ENCODE measurements at regions not wholly inside any gene's neighbourhood (a gene's known extent, or its start where the extent isn't known, plus 50 kb on each side); places are given as distances from the start of the nearest gene placed in this dataset.

DNA sequence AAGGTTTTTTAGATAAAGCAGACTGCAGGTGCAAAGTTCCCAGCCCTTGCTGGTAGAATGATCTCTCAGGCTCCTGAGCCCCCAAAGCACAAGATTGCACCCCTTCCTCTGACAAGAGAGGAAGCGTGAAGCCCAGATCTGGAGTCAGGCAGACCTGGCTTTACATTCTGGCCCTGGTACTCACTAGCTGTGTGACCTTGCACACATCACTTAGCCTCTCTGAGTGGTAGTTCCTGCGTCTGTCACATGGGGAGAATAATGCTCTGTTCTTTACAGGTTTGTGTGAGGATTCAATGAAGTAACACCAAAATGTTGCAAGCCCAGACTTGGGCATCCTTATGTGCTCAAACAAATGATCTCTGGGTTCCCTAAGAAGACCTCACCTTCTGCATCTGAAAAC lies 141.5 kb downstream of the SMAD6 start:
- Histone ChIP-seq H2BK120ac (ENCODE audit: low read depth, low read length) (no peak overlapping the region), H2AFZ (ENCODE audit: low read depth, low read length) (no peak overlapping the region), H3K18ac (ENCODE audit: low read depth in 1 of 2, low read length in 2 of 2) (peak overlapping the region; percentile 38 to 92), H3K4ac (ENCODE audit: low read depth in 1 of 2, low read length in 2 of 2) (peak overlapping the region; percentile 24 to 37), H2AK5ac (ENCODE audit: low read length, severe bottlenecking) (peak overlapping the region; percentile 63), H3K4me1 (ENCODE audit: control insufficient read depth, insufficient read depth, low read depth, low read length) (peaks cover 27% of the 10 kb centered on the region), H3K27me3 (ENCODE audit: control insufficient read depth in 1 of 2, insufficient read depth in 1 of 2, low read length in 2 of 2) (no peaks in the 10 kb centered on the region), H3K4me2 (ENCODE audit: low read length, poor library complexity, severe bottlenecking) (peak overlapping the region; percentile 63), H3K27ac (ENCODE audit: low read length, poor library complexity, severe bottlenecking) (no peak overlapping the region), H4K91ac (ENCODE audit: low read length) (no peak overlapping the region), H2BK5ac (ENCODE audit: low read depth, low read length, poor library complexity, severe bottlenecking) (no peak overlapping the region), H3K4me3 (ENCODE audit: insufficient read depth in 1 of 2, low read depth in 1 of 2, low read length in 2 of 2) (peak overlapping the region in 1 of 2 experiments; percentile 74), H3K9ac (ENCODE audit: low read length) (peak overlapping the region; percentile 90), H3K23ac (ENCODE audit: low read length in 2 of 2) (no peak overlapping the region), H3K14ac (ENCODE audit: low read length in 2 of 2) (no peak overlapping the region), H2BK12ac (ENCODE audit: low read length in 2 of 2) (peak overlapping the region in 1 of 2 experiments; percentile 31), H3K79me1 (replicated peaks; ENCODE audit: low read length, poor library complexity, severe bottlenecking) (peaks cover 20% of the 10 kb centered on the region), H3K9me3 (ENCODE audit: control insufficient read depth, low read length) (no peaks in the 10 kb centered on the region), H3K36me3 (ENCODE audit: control insufficient read depth in 1 of 2, insufficient read depth in 2 of 2, low read depth in 1 of 2, low read length in 2 of 2) (peaks cover 3 to 28% of the 10 kb centered on the region in 2 experiments), H2BK15ac (ENCODE audit: low read depth, poor library complexity, severe bottlenecking) (no peak overlapping the region), H4K8ac (ENCODE audit: low read length) (no peak overlapping the region)
- DNase-seq, result peak; percentile 28
- WGBS, result 90% methylated on average over 2 of the region's 2 CpGs

DNA sequence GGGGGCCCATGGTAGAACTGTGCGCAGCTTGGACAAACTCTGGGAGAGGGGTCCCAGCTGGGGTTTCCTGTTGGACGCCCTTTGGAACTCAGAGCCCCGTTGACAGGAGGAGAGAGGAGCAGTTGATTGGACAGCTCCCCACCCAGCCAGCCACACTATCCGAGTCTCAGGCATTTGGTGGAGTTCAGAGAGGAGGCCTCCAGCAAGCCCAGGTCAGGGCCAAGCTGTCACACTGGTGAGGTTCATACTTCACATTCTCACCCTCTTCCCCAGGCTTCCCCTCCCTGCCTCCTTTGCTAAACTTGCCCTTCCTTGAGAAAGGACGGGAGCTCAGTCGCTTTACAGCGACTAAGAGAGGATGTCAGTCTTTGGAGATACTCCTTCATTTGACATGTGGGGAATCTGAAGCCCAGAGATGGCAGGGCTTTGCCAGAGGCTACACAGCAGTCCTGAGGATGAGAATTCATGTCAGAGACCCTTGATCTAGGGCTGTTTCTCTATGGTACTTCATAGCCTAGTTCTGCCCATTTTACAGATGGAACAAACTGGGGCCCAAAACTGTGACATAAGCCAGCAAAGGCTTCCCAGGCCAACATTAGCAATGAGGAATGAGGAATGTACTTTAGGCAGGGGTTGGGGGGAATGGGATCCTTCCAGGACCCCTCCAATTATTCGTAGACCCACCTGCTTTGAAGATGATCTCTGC lies 142.2 kb downstream of the SMAD6 start:
- Histone ChIP-seq H4K91ac (ENCODE audit: low read length) (peak overlapping the region; percentile 43), H3K14ac (ENCODE audit: low read length in 2 of 2) (no peak overlapping the region), H3K9ac (ENCODE audit: low read length) (peak overlapping the region; percentile 90), H3K4me2 (ENCODE audit: low read length, poor library complexity, severe bottlenecking) (no peak overlapping the region), H2BK120ac (ENCODE audit: low read depth, low read length) (no peak overlapping the region), H3K9me3 (ENCODE audit: control insufficient read depth, low read length) (no peaks in the 10 kb centered on the region), H2BK12ac (ENCODE audit: low read length in 2 of 2) (peak overlapping the region; percentile 44 to 58), H2BK5ac (ENCODE audit: low read depth, low read length, poor library complexity, severe bottlenecking) (no peak overlapping the region), H3K27me3 (ENCODE audit: control insufficient read depth in 1 of 2, insufficient read depth in 1 of 2, low read length in 2 of 2) (no peaks in the 10 kb centered on the region), H2AK5ac (ENCODE audit: low read length, severe bottlenecking) (peak overlapping the region; percentile 23), H3K4me3 (ENCODE audit: insufficient read depth in 1 of 2, low read depth in 1 of 2, low read length in 2 of 2) (peak overlapping the region in 1 of 2 experiments; percentile 74), H4K8ac (ENCODE audit: low read length) (no peak overlapping the region), H3K79me1 (replicated peaks; ENCODE audit: low read length, poor library complexity, severe bottlenecking) (peaks cover 20% of the 10 kb centered on the region), H3K27ac (ENCODE audit: low read length, poor library complexity, severe bottlenecking) (no peak overlapping the region), H3K23ac (ENCODE audit: low read length in 2 of 2) (no peak overlapping the region), H3K4ac (ENCODE audit: low read depth in 1 of 2, low read length in 2 of 2) (peak overlapping the region in 1 of 2 experiments; percentile 24), H3K36me3 (ENCODE audit: control insufficient read depth in 1 of 2, insufficient read depth in 2 of 2, low read depth in 1 of 2, low read length in 2 of 2) (peaks cover 3 to 31% of the 10 kb centered on the region in 2 experiments), H3K4me1 (ENCODE audit: control insufficient read depth, insufficient read depth, low read depth, low read length) (peaks cover 27% of the 10 kb centered on the region), H3K18ac (ENCODE audit: low read depth in 1 of 2, low read length in 2 of 2) (peak overlapping the region in 1 of 2 experiments; percentile 5), H2BK15ac (ENCODE audit: low read depth, poor library complexity, severe bottlenecking) (peak overlapping the region; percentile 26), H2AFZ (ENCODE audit: low read depth, low read length) (no peak overlapping the region)
- 85% methylated on average over 8 of the region's 8 CpGs for WGBS
- DNase-seq, result no peak

DNA sequence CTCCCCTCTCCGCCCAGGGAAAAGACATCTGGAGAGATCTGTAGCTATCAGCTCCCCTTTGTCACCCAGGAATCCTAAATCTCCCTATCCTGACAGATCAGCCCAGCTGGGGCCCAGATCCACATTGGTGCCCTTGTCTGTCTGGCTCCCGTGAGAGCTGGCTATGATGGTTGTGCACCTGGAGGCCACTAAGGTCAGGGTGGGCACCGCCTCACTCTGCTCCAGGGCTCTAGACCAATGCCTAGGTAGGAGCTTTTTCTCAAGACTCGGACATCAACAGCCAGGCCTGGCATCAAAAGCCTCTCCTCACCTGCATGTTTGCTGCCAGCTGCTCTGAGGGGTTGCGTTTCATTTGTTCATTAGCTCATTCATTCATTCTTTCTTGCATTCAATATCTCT lies 142.7 kb downstream of the SMAD6 start:
- H3K4ac ChIP-seq (ENCODE audit: low read depth in 1 of 2, low read length in 2 of 2), result peak overlapping the region in 1 of 2 experiments; percentile 11
- WGBS, result 97% methylated on average over 5 of the region's 5 CpGs
- no peak for DNase-seq

DNA sequence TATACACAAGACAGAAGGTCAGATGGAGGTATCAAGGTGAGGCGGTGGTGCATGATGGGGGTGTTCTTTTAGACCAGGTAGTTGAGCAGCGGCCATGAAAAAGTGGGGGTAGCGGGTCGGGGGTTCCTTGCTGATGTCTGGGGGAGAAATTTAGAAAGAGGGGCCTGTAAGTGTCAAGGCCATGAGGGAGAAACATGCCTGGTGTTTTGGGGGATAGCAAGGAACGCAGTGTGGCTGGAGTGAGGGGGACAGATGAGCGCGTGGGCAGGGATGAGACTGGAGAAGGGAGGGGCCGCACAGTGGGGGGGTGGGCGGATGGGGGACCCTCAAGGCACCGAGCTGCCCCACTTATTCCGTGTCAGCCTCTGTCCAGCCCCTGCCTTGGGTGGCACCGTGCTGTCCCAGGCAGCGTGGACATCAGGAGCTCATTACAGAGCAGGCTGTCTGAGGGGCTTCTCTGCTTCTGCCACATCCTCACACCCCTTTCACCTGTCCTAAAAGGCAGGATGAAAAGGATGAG lies 143.3 kb downstream of the SMAD6 start:
- H2AFZ ChIP-seq (ENCODE audit: low read depth, low read length), result no peak overlapping the region
- no peak overlapping the region for H2AK5ac ChIP-seq (ENCODE audit: low read length, severe bottlenecking)
- no peak overlapping the region for H2BK15ac ChIP-seq (ENCODE audit: low read depth, poor library complexity, severe bottlenecking)
- no peak overlapping the region for H3K4ac ChIP-seq (ENCODE audit: low read depth in 1 of 2, low read length in 2 of 2)
- H3K27ac ChIP-seq (ENCODE audit: low read length, poor library complexity, severe bottlenecking), result no peak overlapping the region
- H2BK120ac ChIP-seq (ENCODE audit: low read depth, low read length), result no peak overlapping the region
- no peak overlapping the region for H3K18ac ChIP-seq (ENCODE audit: low read depth in 1 of 2, low read length in 2 of 2)
- no peak overlapping the region for H4K8ac ChIP-seq (ENCODE audit: low read length)
- peaks cover 24% of the 10 kb centered on the region for H3K79me1 ChIP-seq (replicated peaks; ENCODE audit: low read length, poor library complexity, severe bottlenecking)
- H3K9ac ChIP-seq (ENCODE audit: low read length), result no peak overlapping the region
- DNase-seq, result no peak
- H3K4me1 ChIP-seq (ENCODE audit: control insufficient read depth, insufficient read depth, low read depth, low read length), result peaks cover 29% of the 10 kb centered on the region
- no peaks in the 10 kb centered on the region for H3K27me3 ChIP-seq (ENCODE audit: control insufficient read depth in 1 of 2, insufficient read depth in 1 of 2, low read length in 2 of 2)
- no peak overlapping the region for H3K14ac ChIP-seq (ENCODE audit: low read length in 2 of 2)
- no peak overlapping the region for H3K23ac ChIP-seq (ENCODE audit: low read length in 2 of 2)
- no peak overlapping the region for H3K4me2 ChIP-seq (ENCODE audit: low read length, poor library complexity, severe bottlenecking)
- no peaks in the 10 kb centered on the region for H3K9me3 ChIP-seq (ENCODE audit: control insufficient read depth, low read length)
- no peak overlapping the region for H4K91ac ChIP-seq (ENCODE audit: low read length)
- peak overlapping the region in 1 of 2 experiments; percentile 1 for H2BK12ac ChIP-seq (ENCODE audit: low read length in 2 of 2)
- 91% methylated on average over 9 of the region's 13 CpGs for WGBS
- H2BK5ac ChIP-seq (ENCODE audit: low read depth, low read length, poor library complexity, severe bottlenecking), result no peak overlapping the region
- H3K4me3 ChIP-seq (ENCODE audit: insufficient read depth in 1 of 2, low read depth in 1 of 2, low read length in 2 of 2), result no peak overlapping the region
- peaks cover 3 to 36% of the 10 kb centered on the region in 2 experiments for H3K36me3 ChIP-seq (ENCODE audit: control insufficient read depth in 1 of 2, insufficient read depth in 2 of 2, low read depth in 1 of 2, low read length in 2 of 2)

More for the DNA sequence above, 142.7 kb downstream of the SMAD6 start:
- Histone ChIP-seq H3K23ac (ENCODE audit: low read length in 2 of 2) (no peak overlapping the region), H3K27ac (ENCODE audit: low read length, poor library complexity, severe bottlenecking) (no peak overlapping the region), H3K79me1 (replicated peaks; ENCODE audit: low read length, poor library complexity, severe bottlenecking) (peaks cover 20% of the 10 kb centered on the region), H2BK15ac (ENCODE audit: low read depth, poor library complexity, severe bottlenecking) (no peak overlapping the region), H3K4me3 (ENCODE audit: insufficient read depth in 1 of 2, low read depth in 1 of 2, low read length in 2 of 2) (peak overlapping the region in 1 of 2 experiments; percentile 74), H4K8ac (ENCODE audit: low read length) (no peak overlapping the region), H3K18ac (ENCODE audit: low read depth in 1 of 2, low read length in 2 of 2) (no peak overlapping the region), H4K91ac (ENCODE audit: low read length) (no peak overlapping the region), H2BK12ac (ENCODE audit: low read length in 2 of 2) (peak overlapping the region in 1 of 2 experiments; percentile 42), H3K36me3 (ENCODE audit: control insufficient read depth in 1 of 2, insufficient read depth in 2 of 2, low read depth in 1 of 2, low read length in 2 of 2) (peaks cover 3 to 36% of the 10 kb centered on the region in 2 experiments), H2BK120ac (ENCODE audit: low read depth, low read length) (no peak overlapping the region), H3K9me3 (ENCODE audit: control insufficient read depth, low read length) (no peaks in the 10 kb centered on the region), H3K14ac (ENCODE audit: low read length in 2 of 2) (no peak overlapping the region), H3K4me2 (ENCODE audit: low read length, poor library complexity, severe bottlenecking) (no peak overlapping the region), H2AFZ (ENCODE audit: low read depth, low read length) (no peak overlapping the region), H3K9ac (ENCODE audit: low read length) (peak overlapping the region; percentile 8), H2AK5ac (ENCODE audit: low read length, severe bottlenecking) (peak overlapping the region; percentile 17), H3K27me3 (ENCODE audit: control insufficient read depth in 1 of 2, insufficient read depth in 1 of 2, low read length in 2 of 2) (no peaks in the 10 kb centered on the region), H2BK5ac (ENCODE audit: low read depth, low read length, poor library complexity, severe bottlenecking) (no peak overlapping the region), H3K4me1 (ENCODE audit: control insufficient read depth, insufficient read depth, low read depth, low read length) (peaks cover 27% of the 10 kb centered on the region)

Data from mesenchymal stem cell (in vitro differentiated cells and primary cell).